Heart left ventricle (tissue), 13 donors: ENCODE measurements at regions not wholly inside any gene's neighbourhood (a gene's known extent, or its start where the extent isn't known, plus 50 kb on each side); places are given as distances from the start of the nearest gene placed in this dataset.

Experiments
- CTCF ChIP-seq, 12 donors: fragments of 200-600 bp; sonication (generic) in 4 of 12; IDR thresholded peaks; one replicate each; pipeline versions ENCODE4 v1.5.0 to v1.8.0; 2018 to 2022; ENCODE audit warnings: antibody characterized with exemption in 12 of 12, mild to moderate bottlenecking in 5 of 12
- POLR2A ChIP-seq, 2 donors: fragments of 450-650 bp; IDR thresholded peaks; one replicate each; pipeline ENCODE4 v1.6.1; 2017; ENCODE audit warnings: antibody characterized with exemption in 2 of 2, mild to moderate bottlenecking in 2 of 2, moderate library complexity in 2 of 2
- donor health status: ischemic (EF 13 %, LVEDD 7.1; RV severe dilation, severe dysfunction).
- donor health status: DM: no; HTN: yes; CAD: no.
- donor health status: DM: no; HTN: no; CAD: no.
- donor health status: ischemic (EF 25% LVEDD 6.9; RV normal size, moderate dysfunction).
- donor health status: ischemic (EF 25% LVEDD 5.7; RV mildly dilated, moderate dysfunction).
- donor health status: ischemic (EF 35%, LVEDD 5.7; RV mildly dilated, moderate dysfunction).
- donor health status: nonischemic (EF 11% LVEDD 7.7; RV severe dilation, severe dysfunction).
- donor health status: DM: yes; HTN: yes; CAD: no.
- donor health status: PGD.
- donor health status: ischemic (EF 29% LVEDD 5.4; RV normal size, mild dysfunction).
- donor health status: nonischemic (EF 23%, LVEDD 6.1; RV moderate dilation, normal function).

GRCh38 chr3:124443446-124443845, 286.8 kb upstream of the UMPS start:
- TF ChIP-seq CTCF (IDR thresholded peaks at IDR 0.05), result no peak
- TF ChIP-seq POLR2A (IDR thresholded peaks at IDR 0.05), result no peak
